ENCODE measurements at regions not wholly inside any gene's neighbourhood (a gene's known extent, or its start where the extent isn't known, plus 50 kb on each side); places are given as distances from the start of the nearest gene placed in this dataset.

GRCh38 chr7:53520841-53521240 lies 485.4 kb downstream of the POM121L12 start:
- DNase-seq (ENCODE audit: low spot score), result no peak

- no peak for DNase-seq (ENCODE audit: low spot score)
These were observed 486.3 kb downstream of the POM121L12 start for GRCh38 chr7:53521638-53522184.

- no peak for DNase-seq (ENCODE audit: low spot score)
These were observed 504.1 kb downstream of the POM121L12 start for GRCh38 chr7:53539558-53539957.

GRCh38 chr7:53541475-53541874 lies 506.0 kb downstream of the POM121L12 start:
- no peak for DNase-seq (ENCODE audit: low spot score)

- DNase-seq (ENCODE audit: low spot score), result no peak
These were observed 506.7 kb downstream of the POM121L12 start for GRCh38 chr7:53542157-53542556.
